CD4-positive, alpha-beta memory T cell (primary cell): ENCODE measurements at regions not wholly inside any gene's neighbourhood (a gene's known extent, or its start where the extent isn't known, plus 50 kb on each side); places are given as distances from the start of the nearest gene placed in this dataset.
"Not testable (repeated sequence)": the region's sequence is repeated elsewhere in the genome, so short reads cannot be mapped to it uniquely, and the experiment has no call there.

Source experiments
- CTCF ChIA-PET: fragments of 350-600 bp; sonication (Branson Sonifier 250); formaldehyde crosslinking; loops from one replicate; lab custom pipeline; 2021; ENCODE audit warnings: inconsistent platforms; ENCODE audit not compliant: partially characterized antibody; lab: Charles Lee
- POLR2A ChIA-PET: fragments of 350-600 bp; sonication (Branson Sonifier 250); formaldehyde crosslinking; loops from one replicate; lab custom pipeline; 2021; ENCODE audit not compliant: partially characterized antibody; lab: Charles Lee
- DNase-seq, 5 donors: peaks; one replicate each; pipeline versions ENCODE4 v3.0.0 to v3.0.0-alpha.2; 2020 to 2022; ENCODE audit warnings: mixed read lengths in 1 of 5
- H3K27ac ChIP-seq: one replicate; pipeline ENCODE4 v1.7.0; 2013; ENCODE audit warnings: low read depth, low read length
- H3K27me3 ChIP-seq: 2 replicates; pipeline ENCODE4 v1.7.0; 2013; ENCODE audit warnings: mild to moderate bottlenecking, low read length, moderate library complexity; ENCODE audit not compliant: insufficient read depth
- H3K36me3 ChIP-seq: 2 replicates; pipeline ENCODE4 v1.7.0; 2013; ENCODE audit warnings: mild to moderate bottlenecking, low read length, moderate library complexity; ENCODE audit not compliant: insufficient read depth
- H3K4me1 ChIP-seq: 2 replicates; pipeline ENCODE4 v1.7.0; 2013; ENCODE audit warnings: mild to moderate bottlenecking, low read length, moderate library complexity; ENCODE audit not compliant: insufficient read depth
- H3K4me3 ChIP-seq, 2 donors: one replicate each; pipeline ENCODE4 v1.7.0; 2013; ENCODE audit warnings: low read length in 2 of 2, mild to moderate bottlenecking in 1 of 2
- H3K9me3 ChIP-seq, 2 donors: one replicate each; pipeline ENCODE4 v1.7.0; 2013; ENCODE audit warnings: low read length in 2 of 2, control low read depth in 1 of 2; ENCODE audit not compliant: control insufficient read depth in 1 of 2
- H3K27ac Mint-ChIP-seq, 7 donors: one replicate each; pipeline ENCODE4 v1.8.0; 2020 to 2021; ENCODE audit warnings: mixed read lengths in 7 of 7, mild to moderate bottlenecking in 6 of 7, inconsistent platforms in 3 of 7, moderate library complexity in 3 of 7
- H3K27me3 Mint-ChIP-seq, 2 donors: one replicate each; pipeline ENCODE4 v1.8.0; 2020 to 2021; ENCODE audit warnings: mixed read lengths in 2 of 2
- H3K36me3 Mint-ChIP-seq, 2 donors: one replicate each; pipeline ENCODE4 v1.8.0; 2020 to 2021; ENCODE audit warnings: mixed read lengths in 2 of 2, inconsistent platforms in 1 of 2, mild to moderate bottlenecking in 1 of 2
- H3K4me1 Mint-ChIP-seq, 4 donors: one replicate each; pipeline ENCODE4 v1.8.0; 2020 to 2021; ENCODE audit warnings: mixed read lengths in 4 of 4, mild to moderate bottlenecking in 1 of 4
- H3K4me3 Mint-ChIP-seq, 8 donors: one replicate each; pipeline ENCODE4 v1.8.0; 2020 to 2021; ENCODE audit warnings: mixed read lengths in 8 of 8, mild to moderate bottlenecking in 7 of 8, moderate library complexity in 6 of 8, inconsistent platforms in 3 of 8
- H3K9me3 Mint-ChIP-seq, 8 donors: one replicate each; pipeline ENCODE4 v1.8.0; 2020 to 2021; ENCODE audit warnings: mixed read lengths in 8 of 8, mild to moderate bottlenecking in 5 of 8, inconsistent platforms in 3 of 8, moderate library complexity in 1 of 8
- intact Hi-C: fragments of 100-400 bp; cut with micrococcal nuclease; formaldehyde crosslinking; loops from one replicate; pipeline ENCODE4 v1.15.1; 2023

DNA sequence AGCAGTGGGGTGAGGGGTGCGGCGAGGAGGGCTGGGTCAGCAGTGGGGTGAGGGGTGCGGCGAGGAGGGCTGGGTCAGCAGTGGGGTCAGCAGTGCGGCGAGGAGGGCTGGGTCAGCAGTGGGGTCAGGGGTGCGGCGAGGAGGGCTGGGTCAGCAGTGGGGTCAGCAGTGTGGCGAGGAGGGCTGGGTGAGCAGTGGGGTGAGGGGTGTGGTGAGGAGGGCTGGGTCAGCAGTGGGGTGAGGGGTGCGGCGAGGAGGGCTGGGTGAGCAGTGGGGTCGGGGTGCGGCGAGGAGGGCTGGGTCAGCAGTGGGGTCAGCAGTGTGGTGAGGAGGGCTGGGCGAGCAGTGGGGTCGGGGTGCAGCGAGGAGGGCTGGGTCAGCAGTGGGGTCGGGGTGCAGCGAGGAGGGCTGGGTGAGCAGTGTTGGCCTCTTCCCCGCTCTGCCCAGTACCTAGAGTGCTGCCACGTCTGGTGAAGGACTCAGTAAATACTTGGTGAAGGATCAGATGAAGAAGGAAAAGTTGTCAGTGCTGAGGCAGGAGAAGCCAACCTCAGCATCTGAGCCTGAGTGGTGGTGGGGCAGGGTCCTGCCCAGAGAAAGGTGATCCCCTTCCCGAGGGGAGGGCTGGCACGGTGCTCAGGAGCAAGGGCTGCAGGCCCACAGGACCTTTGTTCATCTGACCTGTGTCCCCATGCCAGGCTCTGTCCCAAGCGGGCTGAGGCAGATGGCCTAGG is 93.9 kb downstream of the METRNL start:
- DNase-seq, H3K9me3 ChIP-seq, H3K27ac ChIP-seq, H3K4me1 ChIP-seq, POLR2A ChIA-PET, H3K36me3 ChIP-seq, H3K36me3 Mint-ChIP-seq, H3K4me3 ChIP-seq, H3K27me3 ChIP-seq, H3K27ac Mint-ChIP-seq, CTCF ChIA-PET, H3K4me3 Mint-ChIP-seq, H3K4me1 Mint-ChIP-seq, intact Hi-C loops, H3K27me3 Mint-ChIP-seq: not testable (repeated sequence)
- peaks cover 0 to 12% (median 3%) of the 10 kb centered on the region in 8 donors for H3K9me3 Mint-ChIP-seq

- H3K27ac ChIP-seq: no peak overlapping the region
- no peak overlapping the region for H3K4me3 ChIP-seq
- H3K27ac Mint-ChIP-seq: no peak overlapping the region
- POLR2A ChIA-PET: no interaction called here
- CTCF ChIA-PET: no interaction called here
- no peaks in the 10 kb centered on the region for H3K9me3 ChIP-seq
- no peak for DNase-seq
- H3K36me3 ChIP-seq: no peaks in the 10 kb centered on the region
- intact Hi-C loops: no loop called here
- H3K4me1 ChIP-seq: no peaks in the 10 kb centered on the region
- no peaks in the 10 kb centered on the region for H3K27me3 ChIP-seq
- peaks cover 0 to 4% of the 10 kb centered on the region in 2 donors for H3K36me3 Mint-ChIP-seq
- H3K9me3 Mint-ChIP-seq: peaks cover 0 to 11% (median 3%) of the 10 kb centered on the region in 8 donors
- no peaks in the 10 kb centered on the region for H3K4me1 Mint-ChIP-seq
- H3K4me3 Mint-ChIP-seq: no peak overlapping the region
- peaks cover 4 to 5% of the 10 kb centered on the region in 2 donors for H3K27me3 Mint-ChIP-seq
Measured at GRCh38 chr17:83173914-83174361, 94.5 kb downstream of the METRNL start.

DNA sequence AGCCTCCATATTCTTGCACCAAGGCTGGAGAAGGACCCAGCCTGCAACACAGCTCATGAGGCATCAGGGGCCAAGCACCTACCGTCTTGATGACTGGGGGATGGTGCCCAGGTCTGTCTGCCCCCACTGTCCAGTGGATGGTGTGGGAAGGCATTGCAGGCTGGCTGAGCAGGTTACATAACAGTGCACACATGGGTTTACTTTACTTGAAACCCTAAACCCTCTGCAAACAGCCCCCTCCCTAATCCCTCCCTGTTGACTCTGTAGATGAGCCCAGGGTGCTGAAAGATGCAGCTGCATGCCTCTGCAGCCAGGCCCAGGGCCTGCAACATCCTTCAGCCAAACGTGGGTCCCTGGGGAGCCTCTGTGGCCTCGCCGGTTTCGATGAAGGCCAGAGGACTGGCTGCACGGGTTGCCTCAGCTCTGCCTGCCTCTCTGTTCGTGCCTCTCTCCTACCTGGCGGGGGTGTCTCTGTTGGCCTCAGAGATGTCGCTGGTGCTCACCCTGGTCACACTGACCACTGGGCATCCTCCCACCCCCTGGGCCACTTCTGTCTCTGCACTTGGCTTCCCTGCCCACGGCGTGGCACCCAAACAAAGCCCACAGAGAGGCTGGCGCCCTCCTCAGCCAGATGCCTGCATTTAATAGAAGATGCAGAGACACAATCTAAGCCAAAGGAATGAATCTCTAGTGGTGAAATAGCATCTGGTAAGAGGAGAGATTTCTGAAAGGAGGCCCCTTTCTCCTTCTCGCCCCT is 95.1 kb downstream of the METRNL start:
- ChIA-PET POLR2A (no interaction called here), CTCF (no interaction called here)
- intact Hi-C loops: no loop called here
- Histone ChIP-seq H3K4me1 (no peaks in the 10 kb centered on the region), H3K27me3 (no peaks in the 10 kb centered on the region), H3K9me3 (no peaks in the 10 kb centered on the region), H3K4me3 (no peak overlapping the region), H3K36me3 (no peaks in the 10 kb centered on the region), H3K27ac (no peak overlapping the region)
- DNase-seq: no peak
- Mint-ChIP-seq H3K36me3 (peaks cover 0 to 4% of the 10 kb centered on the region in 2 donors), H3K27ac (peak overlapping the region in 1 of 7 donors; percentile 63), H3K9me3 (peaks cover 0 to 6% (median 0%) of the 10 kb centered on the region in 8 donors), H3K4me3 (no peak overlapping the region), H3K4me1 (no peaks in the 10 kb centered on the region), H3K27me3 (peaks cover 3 to 5% of the 10 kb centered on the region in 2 donors)

- H3K4me3 Mint-ChIP-seq: no peak overlapping the region
- Histone ChIP-seq H3K27me3 (no peaks in the 10 kb centered on the region), H3K4me3 (no peak overlapping the region), H3K4me1 (no peaks in the 10 kb centered on the region), H3K9me3 (no peaks in the 10 kb centered on the region), H3K27ac (no peak overlapping the region), H3K36me3 (no peaks in the 10 kb centered on the region)
- no peaks in the 10 kb centered on the region for H3K9me3 Mint-ChIP-seq
- ChIA-PET CTCF (no interaction called here), POLR2A (no interaction called here)
- no peak for DNase-seq
- no peak overlapping the region for H3K27ac Mint-ChIP-seq
- H3K27me3 Mint-ChIP-seq: peaks cover 0 to 5% of the 10 kb centered on the region in 2 donors
- no peaks in the 10 kb centered on the region for H3K36me3 Mint-ChIP-seq
- intact Hi-C loops: no loop called here
- H3K4me1 Mint-ChIP-seq: no peaks in the 10 kb centered on the region
Measured at GRCh38 chr17:83175119-83175821, 95.9 kb downstream of the METRNL start.

DNA sequence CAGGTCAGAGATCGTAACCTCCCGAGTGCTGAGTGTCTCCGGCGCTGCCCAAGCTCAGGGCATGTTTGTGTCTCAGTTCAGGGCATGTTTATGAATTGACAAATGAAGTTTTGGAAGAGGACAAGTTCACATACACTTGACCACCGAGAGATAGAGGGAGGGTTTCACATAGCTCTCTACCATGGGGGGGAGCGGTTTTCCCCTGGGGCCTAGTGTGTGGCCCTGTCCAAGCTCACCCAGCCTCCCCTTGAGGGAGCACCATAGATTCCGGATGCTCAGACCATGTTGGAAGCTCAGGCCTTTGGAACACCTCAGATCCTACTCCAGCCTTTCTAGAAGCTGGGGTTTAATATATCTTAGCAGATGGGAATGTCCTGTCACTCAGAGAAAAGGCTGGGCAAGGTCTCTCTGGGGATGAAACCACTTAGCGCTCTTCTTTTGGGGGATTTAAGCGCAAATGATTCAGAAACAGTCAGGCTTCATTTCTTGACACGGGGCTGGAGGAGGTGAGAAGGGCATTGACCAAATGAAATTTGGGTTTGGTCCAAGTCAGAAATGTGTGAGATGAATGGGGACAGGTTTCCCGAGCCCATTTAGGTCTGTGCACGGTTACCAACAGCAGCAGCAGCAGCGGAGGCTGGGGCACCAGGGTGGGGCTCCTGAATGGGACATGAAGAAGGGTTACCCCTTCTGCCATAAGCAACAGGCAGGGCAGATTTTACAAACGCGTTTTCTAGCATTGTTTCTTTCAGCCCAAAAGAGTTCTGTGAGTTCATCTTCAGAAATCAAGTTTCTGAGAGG is 96.6 kb downstream of the METRNL start:
- POLR2A ChIA-PET: no interaction called here
- H3K4me1 ChIP-seq: no peaks in the 10 kb centered on the region
- no peaks in the 10 kb centered on the region for H3K9me3 Mint-ChIP-seq
- no peaks in the 10 kb centered on the region for H3K27me3 Mint-ChIP-seq
- no peaks in the 10 kb centered on the region for H3K27me3 ChIP-seq
- H3K4me3 ChIP-seq: no peak overlapping the region
- CTCF ChIA-PET: no interaction called here
- H3K9me3 ChIP-seq: no peaks in the 10 kb centered on the region
- H3K4me1 Mint-ChIP-seq: no peaks in the 10 kb centered on the region
- H3K27ac Mint-ChIP-seq: no peak overlapping the region
- no peak for DNase-seq
- no peaks in the 10 kb centered on the region for H3K36me3 ChIP-seq
- no peak overlapping the region for H3K27ac ChIP-seq
- intact Hi-C loops: no loop called here
- no peaks in the 10 kb centered on the region for H3K36me3 Mint-ChIP-seq
- no peak overlapping the region for H3K4me3 Mint-ChIP-seq

DNA sequence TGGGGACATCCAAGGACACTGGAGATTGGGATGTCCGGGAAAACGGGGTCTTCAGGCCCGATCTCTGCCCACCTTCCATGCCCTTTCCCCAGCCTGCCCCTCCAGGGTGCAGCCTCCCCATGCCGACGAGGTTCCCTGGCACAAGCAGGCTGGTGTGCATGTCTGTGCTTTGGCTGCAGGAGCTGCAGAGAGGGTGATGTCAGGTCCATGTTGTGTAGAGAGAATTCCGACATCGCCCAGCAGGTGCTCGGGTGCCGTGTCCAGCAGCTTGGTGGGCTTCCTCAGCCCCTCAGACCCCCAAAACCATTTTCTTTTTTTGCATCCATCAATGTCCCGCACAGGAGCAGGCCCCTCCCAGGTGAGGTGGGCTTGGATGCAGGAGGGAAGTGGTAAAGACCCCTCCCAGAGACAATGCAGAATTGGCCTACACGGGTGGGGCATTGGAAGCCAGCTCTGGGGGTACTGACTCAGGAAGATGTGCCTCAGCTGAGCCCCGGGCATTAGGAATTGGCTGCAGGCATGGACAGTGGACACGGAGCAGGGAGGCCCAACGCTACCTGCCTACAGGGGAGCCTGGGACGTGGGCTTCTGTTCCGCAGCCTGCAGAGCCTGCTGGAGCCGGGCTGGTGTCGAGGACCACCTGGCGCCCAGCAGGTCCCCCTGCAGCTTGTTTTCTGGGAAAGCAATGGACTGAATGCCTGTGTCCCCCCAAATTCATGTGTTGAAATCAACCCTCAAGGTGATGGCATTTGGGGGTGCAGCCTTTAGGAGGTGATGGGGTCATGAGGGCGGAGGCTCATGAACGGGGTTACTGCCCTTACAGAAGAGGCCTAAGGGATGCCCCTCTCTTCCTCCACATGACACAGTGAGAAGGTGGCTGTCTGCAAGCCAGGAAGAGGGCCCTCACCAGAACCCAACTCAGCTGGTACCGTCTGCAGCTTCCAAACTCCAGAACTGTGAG is 97.5 kb downstream of the METRNL start:
- no peaks in the 10 kb centered on the region for H3K9me3 Mint-ChIP-seq
- no peaks in the 10 kb centered on the region for H3K36me3 Mint-ChIP-seq
- no peaks in the 10 kb centered on the region for H3K9me3 ChIP-seq
- DNase-seq: no peak
- H3K36me3 ChIP-seq: no peaks in the 10 kb centered on the region
- H3K4me1 ChIP-seq: no peaks in the 10 kb centered on the region
- no peaks in the 10 kb centered on the region for H3K27me3 ChIP-seq
- no peaks in the 10 kb centered on the region for H3K4me1 Mint-ChIP-seq
- ChIA-PET POLR2A (no interaction called here), CTCF (no interaction called here)
- no peaks in the 10 kb centered on the region for H3K27me3 Mint-ChIP-seq
- H3K27ac Mint-ChIP-seq: no peak overlapping the region
- intact Hi-C loops: no loop called here
- H3K4me3 Mint-ChIP-seq: peak overlapping the region in 1 of 8 donors; percentile 15
- no peak overlapping the region for H3K4me3 ChIP-seq
- H3K27ac ChIP-seq: no peak overlapping the region
